PFSK-1 (cell line): ENCODE measurements at regions not wholly inside any gene's neighbourhood (a gene's known extent, or its start where the extent isn't known, plus 50 kb on each side); places are given as distances from the start of the nearest gene placed in this dataset.

Experiments used
- FOXP2 ChIP-seq: optimal IDR thresholded peaks from 2 replicates; pipeline ENCODE3; 2011; ENCODE audit warnings: borderline replicate concordance, control low read depth, inconsistent platforms; ENCODE audit not compliant: insufficient read depth; ENCODE audit errors: extremely low read length, extremely low read depth
- REST ChIP-seq, 2 experiments: IDR thresholded peaks; 2 replicates each; pipeline versions ENCODE4 v1.6.1 to v1.8.0; 2011 to 2012; ENCODE audit warnings: low read depth in 2 of 2, low read length in 2 of 2, control low read depth in 1 of 2, inconsistent platforms in 1 of 2, mild to moderate bottlenecking in 1 of 2, moderate library complexity in 1 of 2; ENCODE audit not compliant: insufficient read depth in 1 of 2
- TAF1 ChIP-seq: IDR thresholded peaks from 2 replicates; pipeline ENCODE4 v1.6.1; 2012; ENCODE audit warnings: low read length, control low read depth, borderline replicate concordance; ENCODE audit not compliant: insufficient read depth

GRCh38 chr1:87472716-87473115 is 144.0 kb downstream of the LMO4 start:
- TF ChIP-seq REST (IDR thresholded peaks at IDR 0.05; ENCODE audit: insufficient read depth in 1 of 2, low read depth in 2 of 2, low read length in 2 of 2), result no peak
- TF ChIP-seq FOXP2, result no peak
- no peak for TF ChIP-seq TAF1
